Suppressor macrophage treated with lipopolysaccharide for 4 hours (primary cell): ENCODE measurements at regions not wholly inside any gene's neighbourhood (a gene's known extent, or its start where the extent isn't known, plus 50 kb on each side); places are given as distances from the start of the nearest gene placed in this dataset.
A peak's percentile ranks its signal among the peaks of the same experiment; 100 is the strongest.

ENCODE experiments used
- DNase-seq: peaks from one replicate; pipeline ENCODE4 v3.0.0-alpha.2; 2020

- no peak for DNase-seq
Observed at GRCh38 chr2:128475427-128476211, 157.0 kb upstream of the HS6ST1 start.

DNA sequence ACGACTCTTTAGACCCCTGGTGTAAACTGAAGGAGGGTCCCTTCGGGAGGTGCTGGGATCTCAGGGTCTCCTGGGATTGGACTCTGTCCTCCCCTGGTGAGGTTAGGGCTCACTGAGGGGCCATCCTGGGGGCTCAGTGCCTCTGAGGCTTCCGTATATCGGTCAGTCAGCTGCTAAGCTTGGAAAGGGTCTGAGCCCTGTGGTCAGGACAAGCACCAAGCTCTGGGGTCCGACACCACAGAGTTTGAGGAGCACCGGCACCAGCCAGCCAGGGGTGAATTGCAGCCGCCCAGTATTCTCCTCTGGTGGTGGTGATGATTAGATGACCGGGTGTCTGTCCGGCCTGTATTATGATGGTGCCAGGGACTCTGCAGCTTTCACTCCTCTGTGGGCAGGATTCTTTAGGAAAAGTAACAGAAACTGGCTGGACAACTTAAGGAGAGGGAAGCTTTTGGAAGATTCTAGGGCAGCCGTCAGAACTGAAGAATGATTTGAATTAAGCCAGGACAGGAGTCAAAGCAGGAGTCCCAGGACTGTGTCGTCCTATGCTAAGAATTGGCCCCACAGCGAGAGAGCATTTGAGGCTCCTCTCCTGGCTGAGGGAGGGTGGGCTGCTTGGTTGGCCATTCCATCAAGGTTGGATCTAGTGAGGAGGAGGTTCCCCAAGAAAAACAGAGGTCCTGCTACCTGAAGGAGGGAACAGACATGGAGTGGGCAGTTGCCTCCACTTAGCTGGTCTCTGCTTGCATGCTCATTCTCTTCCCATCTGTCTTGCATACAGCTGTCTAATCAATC lies 158.6 kb upstream of the HS6ST1 start:
- no peak for DNase-seq

DNA sequence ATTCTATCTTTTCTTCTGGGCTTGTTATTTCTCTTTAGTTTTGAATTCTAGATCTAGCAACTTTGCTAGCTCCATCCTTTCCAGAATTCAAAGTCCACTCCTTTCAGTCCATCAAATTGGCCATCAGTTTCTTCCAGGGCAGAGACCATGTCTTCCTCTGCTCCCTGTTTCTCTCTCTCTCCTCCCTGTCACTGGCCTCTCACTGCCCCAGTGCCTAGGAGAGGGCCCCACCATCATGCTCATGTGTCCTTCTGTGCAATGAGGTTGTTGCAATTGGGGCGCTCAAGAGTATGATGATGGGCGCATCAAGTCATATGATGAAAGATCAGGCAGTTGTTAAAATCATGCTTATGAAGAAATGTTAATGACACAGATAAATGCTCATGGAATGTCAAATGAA lies 159.2 kb upstream of the HS6ST1 start:
- no peak for DNase-seq

DNA sequence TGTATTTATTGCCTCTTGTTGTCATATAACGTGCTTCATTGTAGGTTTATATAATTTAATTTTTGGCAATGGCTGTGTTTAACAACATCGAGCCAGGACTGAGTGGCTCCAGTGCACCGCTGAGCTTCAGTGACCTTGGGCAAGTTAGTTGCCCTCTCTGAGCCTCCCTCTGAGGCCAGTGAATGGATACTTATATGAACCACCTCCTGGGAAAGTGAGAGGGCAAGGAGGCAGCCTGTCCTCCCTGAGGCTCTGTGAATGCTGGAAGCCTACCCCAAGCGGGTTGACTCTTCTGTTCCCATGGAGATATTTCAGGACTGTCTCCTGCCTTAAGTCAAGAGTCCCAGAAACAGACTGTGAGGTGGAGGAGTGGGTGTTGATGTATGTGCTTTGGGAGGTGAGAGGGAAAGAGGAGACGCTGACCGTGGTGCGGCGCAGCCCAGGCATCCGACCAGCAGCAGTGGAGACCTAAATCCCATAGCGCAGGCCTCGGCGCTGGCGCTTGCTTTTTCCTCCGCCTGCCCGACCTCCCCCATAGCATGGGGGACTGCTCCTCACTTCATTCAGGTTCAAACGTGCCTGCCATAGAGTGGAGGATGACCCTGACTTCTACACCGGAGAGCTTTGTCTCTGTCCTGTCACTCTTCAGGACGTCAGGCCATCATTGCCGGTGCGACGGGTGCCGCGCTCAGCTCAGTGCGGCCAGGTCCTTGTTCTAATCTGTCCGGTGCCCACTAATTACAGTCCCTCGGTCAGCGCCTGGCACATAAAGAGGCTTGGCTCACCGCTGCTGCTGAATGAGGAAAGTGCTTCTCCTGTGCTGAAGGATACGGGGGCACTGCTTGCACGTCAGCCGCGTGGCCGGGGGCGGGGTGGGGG lies 167.3 kb upstream of the HS6ST1 start:
- DNase-seq = no peak

- no peak for DNase-seq
Observed at GRCh38 chr2:128486640-128487375, 168.1 kb upstream of the HS6ST1 start.

DNA sequence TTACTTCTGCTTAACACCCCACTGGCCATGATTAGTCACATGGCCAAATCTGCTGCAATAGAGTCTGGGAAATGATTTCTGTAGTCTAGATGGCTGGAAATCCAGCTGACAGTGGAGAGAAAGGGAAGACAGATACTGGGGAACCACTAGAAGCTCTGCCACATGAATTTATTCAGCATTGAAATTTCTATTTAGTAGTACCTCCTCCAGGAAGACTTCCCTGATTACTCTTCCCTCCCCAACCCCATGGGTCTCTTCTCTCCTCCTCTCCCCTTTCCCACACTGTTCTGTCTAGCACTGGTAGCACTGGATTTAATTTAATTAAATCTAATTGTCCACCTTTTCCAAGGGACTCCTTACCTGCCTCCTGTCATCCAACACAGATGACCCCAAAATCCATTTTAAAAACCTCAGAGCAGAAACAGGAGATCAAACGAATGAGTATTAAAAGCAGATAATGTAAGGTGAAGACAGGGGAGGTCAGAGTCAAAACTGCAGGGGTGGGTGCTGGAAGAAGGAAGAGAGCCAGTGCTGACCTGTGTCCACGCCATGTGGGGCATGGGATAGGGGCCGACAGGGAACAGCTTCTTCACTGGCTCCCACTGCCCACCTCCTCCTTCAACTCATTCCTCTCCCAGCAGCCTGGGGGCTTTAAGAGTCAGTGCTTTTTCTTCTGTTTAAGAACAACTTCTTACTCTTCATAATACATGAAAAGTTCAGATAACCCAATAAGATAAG lies 169.2 kb upstream of the HS6ST1 start:
- no peak for DNase-seq

DNA sequence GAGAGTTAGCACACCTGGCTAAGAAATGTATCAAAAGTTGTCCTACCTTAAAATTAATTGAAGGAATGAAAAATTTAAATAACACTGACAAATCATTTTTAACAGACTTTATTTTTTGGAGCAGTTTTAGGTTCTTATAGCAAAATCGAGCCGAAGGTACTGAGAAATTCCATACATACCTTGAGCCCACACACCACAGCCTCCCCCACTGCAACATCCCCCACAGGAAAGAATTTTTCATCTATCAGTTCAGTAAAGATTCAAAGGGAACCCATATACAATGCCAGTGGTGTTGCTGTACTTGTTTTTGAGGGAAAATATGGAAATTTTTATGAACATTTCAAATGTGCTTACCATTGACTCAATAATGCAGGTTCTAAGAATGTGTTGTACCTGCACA lies 169.8 kb upstream of the HS6ST1 start:
- no peak for DNase-seq

DNA sequence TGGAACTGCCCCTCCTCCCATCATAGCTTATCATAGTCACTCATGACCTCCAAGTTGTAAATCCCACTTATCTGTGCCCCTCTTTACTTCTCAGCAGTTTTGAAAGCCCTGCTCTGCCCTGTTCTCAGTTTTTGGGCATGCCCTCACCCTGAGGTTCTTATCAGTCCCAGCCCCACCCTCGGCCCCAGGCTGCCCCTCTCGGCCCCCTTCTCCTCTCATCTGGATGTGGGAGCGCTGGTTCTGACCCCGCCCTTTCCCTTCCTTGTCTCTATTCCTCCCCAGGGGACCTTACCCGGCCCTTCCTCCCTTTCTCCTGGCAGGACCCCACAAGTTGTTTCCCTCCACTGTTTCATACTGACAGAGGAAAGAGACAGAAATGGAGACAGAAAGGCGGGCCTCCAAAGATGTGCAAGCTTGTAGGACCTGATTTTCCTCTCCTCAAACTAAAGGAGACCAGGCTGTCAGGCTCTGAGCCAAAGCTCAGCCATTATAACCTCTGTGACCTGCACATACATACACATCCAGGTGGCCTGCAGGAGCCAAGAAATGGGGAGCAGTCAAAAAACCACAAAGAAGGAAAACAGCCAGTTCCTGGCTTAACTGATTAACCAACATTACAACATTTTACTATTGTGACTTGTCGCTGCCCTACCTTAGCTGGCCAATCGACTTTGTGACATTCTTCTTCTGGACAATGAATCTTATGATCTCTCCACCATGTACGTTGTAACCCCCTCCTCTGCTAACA lies 171.0 kb upstream of the HS6ST1 start:
- no peak for DNase-seq

DNA sequence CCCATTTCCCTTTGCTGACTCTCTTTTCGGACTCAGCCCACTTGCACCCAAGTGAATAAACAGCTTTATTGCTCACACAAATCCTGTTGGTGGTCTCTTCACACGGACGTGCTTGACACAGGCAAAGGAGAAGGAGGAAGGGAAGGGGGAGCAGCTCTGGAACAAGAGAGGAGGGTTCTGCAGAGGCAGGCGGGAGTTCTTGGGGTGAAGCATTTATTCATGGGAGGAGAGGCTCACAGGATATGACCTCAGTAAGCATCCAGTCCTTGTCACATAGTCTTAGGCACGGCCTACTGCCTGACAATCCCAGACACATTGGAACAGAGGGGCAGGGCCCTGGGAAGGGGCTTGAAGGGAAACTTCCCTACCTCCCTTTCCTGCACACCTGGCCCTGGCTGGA lies 171.7 kb upstream of the HS6ST1 start:
- no peak for DNase-seq

GRCh38 chr2:128490881-128491691 lies 172.4 kb upstream of the HS6ST1 start:
- peak; percentile 39 for DNase-seq

DNA sequence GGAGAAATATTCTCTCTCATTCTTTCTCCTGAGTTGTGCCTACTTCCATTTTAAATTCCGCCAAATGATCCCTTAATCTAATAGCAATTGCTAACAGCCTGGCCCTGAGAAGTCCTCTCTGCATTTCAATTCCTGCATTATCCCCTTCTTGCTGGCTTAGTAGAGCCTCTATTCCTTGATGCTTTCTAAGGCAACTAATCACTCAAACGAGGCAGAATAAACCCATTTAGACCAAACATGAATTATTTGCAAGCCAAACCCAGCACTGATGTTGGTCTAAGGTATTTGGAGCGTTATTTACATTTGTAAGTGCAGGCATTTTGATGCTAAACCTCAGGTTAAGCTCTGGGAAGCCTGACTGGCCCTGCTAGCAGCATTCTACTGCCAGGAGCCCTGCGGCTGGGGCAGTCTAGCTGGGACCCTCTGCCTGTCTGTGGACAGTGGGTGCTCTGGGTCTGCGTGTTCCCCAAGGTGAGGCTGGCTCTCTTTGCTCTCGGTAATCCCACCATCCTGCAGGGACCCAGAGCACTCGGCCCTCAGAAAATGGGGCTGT lies 173.1 kb upstream of the HS6ST1 start:
- DNase-seq = no peak

DNA sequence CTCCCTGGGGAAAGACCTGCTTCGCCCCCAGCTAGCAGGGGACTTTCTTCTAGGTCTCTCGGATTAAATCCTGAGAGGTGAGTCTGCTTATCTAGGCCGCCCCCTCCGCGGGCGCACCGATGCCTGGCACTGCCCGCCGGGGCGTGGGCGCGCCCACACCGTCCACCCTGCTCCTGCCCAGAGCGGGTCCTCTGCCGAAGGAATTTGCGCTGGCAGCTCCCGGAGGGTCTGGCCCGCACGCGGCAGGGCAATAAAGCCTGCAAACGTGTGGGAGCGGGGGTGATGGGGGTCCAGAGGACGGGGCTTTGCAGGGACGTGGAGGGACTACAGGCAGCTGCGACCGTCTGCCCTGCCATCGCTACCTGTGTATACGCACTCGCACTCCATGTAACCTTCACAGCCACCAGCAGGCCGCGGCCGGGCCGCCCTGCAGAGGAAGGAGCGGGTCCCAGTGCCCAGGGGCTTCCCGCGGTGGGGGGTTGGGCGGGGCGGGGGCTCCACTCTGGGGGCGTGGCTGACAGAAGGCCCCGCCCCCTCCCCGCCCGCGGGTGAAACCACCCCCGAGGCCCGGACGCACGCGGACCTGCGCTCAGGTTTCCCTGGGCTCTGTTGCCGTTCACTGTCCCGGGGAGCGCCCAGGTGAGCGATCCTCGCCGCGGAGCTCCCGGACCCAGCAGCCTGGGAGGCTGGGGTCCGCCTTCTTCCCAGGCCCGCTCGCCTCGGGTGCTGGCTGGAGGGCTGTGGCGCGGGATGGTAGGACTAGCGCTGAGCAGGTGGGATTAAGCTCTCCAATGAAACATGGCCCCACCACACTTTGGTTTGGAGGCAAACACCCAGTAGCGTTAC lies 174.5 kb upstream of the HS6ST1 start:
- DNase-seq = no peak

DNA sequence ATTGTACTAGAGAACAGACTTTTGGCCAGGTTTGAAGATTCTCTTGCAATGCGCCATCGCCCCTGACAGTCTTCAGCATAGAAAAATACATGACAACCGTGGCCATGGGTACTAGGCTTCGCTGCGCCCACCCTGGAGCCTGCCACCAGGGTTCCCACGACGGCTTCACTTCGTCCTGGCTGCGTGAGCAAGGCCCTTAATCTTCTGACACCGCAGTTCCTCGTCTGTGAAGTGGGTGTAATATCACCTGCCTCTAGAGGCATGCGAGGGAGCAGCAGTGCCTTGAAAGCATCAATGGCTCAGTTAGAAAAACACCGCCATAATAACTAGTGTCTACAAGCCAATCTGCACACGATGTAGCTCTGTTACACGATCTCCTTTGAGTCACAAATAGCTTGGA lies 175.2 kb upstream of the HS6ST1 start:
- no peak for DNase-seq

DNA sequence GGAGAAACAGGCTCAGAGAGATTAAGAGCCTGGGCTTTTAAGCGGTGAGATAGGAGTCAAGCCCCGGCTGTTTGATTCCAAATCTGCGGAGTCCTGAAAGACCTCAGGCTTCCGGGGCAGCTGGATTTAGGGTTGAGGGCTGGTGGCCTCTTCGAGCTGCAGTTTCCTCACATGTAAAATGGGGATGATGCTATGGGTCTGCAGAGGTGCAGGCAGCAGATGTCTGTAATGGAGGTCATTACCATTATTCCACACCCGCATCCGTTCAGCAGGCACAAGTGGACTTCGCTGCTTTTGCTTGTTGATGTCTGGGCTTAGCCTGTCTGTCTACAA lies 175.6 kb upstream of the HS6ST1 start:
- no peak for DNase-seq

- DNase-seq = no peak
Observed at GRCh38 chr2:128494640-128495321, 176.1 kb upstream of the HS6ST1 start.

GRCh38 chr2:128495996-128496547 lies 177.4 kb upstream of the HS6ST1 start:
- no peak for DNase-seq

DNA sequence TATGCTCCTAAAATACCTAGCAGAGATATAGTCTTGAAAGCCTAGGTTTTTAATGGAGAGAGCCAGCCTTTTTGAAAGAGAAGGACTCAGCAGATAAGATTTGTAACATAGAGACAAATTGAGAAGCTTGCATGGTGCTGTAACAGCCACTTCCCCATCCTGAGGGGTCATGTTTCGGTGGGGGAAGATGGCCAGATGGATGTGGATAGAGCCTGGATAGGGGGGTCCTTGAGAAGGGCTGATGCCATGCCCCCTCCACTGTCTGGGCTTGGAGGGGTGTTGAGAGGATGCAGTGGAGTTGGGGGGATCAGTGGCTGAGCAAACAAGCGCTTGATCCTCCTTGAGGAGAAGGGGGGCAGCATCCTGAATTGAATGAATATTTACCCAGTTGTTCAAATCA lies 178.0 kb upstream of the HS6ST1 start:
- DNase-seq = no peak

- DNase-seq = no peak
Observed at GRCh38 chr2:128497461-128497860, 178.8 kb upstream of the HS6ST1 start.
